GM21786 (cell line): ENCODE measurements at regions not wholly inside any gene's neighbourhood (a gene's known extent, or its start where the extent isn't known, plus 50 kb on each side); places are given as distances from the start of the nearest gene placed in this dataset.

Experiments
- ATAC-seq: cut with Tn5 transposase; IDR thresholded peaks from one replicate; pipeline ENCODE4 v1.9.1; 2021; ENCODE audit not compliant: unreplicated experiment

- ATAC-seq = no peak
These were observed 68.4 kb upstream of the ELOVL5 start for GRCh38 chr6:53417141-53417540.

DNA sequence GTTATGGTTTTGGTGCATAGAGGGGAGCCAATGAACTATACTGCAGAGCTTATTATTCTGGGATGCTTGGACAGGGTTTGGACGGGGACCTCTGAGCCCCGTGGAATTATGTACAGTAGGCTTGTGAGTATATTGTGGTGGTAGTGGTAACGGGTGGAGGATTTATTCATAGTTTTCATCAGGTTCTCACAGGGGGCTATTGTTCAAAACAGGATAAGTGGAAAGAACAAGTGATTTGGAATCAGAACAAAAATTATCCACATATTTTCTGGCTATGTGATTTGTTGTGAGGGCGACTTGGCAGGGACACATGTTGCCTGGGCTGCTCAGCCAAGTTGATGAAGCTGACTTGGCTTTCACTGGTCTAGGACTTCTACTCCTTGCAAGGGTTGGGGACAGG, 64.6 kb upstream of the ELOVL5 start:
- no peak for ATAC-seq

- ATAC-seq = no peak
These were observed 64.0 kb upstream of the ELOVL5 start for GRCh38 chr6:53412751-53413150.

- ATAC-seq = no peak
These were observed 63.4 kb upstream of the ELOVL5 start for GRCh38 chr6:53412021-53412715.

GRCh38 chr6:53411451-53411850, 62.7 kb upstream of the ELOVL5 start:
- no peak for ATAC-seq

DNA sequence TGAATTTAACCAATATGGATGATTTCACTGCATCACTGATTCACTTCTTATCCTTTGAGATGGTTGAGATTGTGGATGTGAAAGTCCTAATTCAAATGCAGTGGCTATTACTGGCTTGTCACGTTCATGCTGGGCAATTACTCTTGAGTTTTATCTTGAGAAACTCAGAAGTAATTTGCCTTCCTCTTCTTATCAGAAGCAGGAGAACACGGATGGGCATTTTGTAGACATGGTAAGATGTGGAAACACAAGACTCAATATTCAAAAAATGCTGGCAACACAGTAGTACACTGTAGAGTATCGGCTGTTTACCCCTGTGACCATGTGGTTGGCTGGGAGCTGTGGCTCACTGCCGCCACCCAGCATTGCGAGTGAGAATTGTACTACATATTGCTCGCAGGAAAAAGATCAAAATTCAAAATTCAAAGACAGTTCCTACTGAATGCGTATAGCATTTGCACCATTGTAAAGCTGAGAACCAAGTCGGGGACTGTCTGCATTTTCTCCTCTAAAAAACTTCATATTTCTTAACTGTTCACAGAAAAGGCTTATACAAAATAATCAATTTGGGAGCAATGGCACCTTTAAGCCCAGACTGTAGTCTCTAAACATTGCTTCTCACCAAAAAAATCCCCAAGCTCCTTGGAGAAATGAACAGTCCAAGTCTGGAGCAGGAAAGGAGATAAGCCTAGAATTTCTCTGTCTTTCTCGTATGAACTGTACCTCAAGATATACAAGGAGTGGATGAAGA, 61.9 kb upstream of the ELOVL5 start:
- peak; percentile 92 for ATAC-seq

GRCh38 chr6:53408826-53409225, 60.1 kb upstream of the ELOVL5 start:
- no peak for ATAC-seq

- ATAC-seq = no peak
These were observed 50.2 kb upstream of the ELOVL5 start for GRCh38 chr6:53399027-53399344.

DNA sequence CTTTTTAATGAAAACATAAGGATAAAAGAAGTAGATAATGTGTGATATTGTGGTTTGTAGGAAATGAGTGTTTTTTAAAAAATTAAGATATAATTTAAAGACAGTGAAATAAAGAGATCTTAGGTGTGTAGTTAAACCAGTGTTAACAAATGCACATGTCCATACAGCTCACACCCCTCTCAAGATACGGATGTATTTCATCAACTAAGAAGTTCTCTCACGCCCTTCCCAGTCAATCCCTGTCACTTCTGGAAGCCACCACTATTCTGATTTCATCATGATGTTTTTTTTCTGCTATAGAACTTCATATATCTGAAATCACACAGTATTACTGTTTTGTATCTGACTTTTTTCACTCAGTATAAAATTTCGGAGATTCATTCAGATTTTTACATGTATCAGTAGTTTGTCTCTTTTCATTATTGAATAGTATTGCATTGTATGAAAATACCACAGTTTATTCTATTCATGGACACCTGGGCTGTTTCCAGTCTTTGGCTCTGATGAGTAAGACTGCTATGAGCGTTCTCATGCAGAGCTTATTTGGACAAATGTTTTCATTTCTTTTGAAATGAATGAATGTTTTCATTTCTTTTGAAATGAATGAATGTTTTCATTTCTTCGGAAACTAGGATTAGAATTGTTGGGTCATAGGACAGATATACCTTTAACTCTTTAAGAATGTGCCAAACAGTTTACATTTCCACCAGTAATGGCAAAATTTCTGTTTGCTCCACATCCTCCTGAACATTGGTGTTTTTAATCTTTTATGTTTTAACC, 49.7 kb upstream of the ELOVL5 start:
- ATAC-seq = no peak
